OCI-LY3 (cell line): ENCODE measurements at regions not wholly inside any gene's neighbourhood (a gene's known extent, or its start where the extent isn't known, plus 50 kb on each side); places are given as distances from the start of the nearest gene placed in this dataset.

Source experiments
- H2AFZ ChIP-seq: fragments of 200-600, 300-600 bp; shearing (Covaris generic); 2 replicates; pipeline ENCODE4 v1.6.0; 2014; ENCODE audit warnings: antibody characterized with exemption, low read depth, low read length
- H3K27ac ChIP-seq: fragments of 200-600, 300-600 bp; sonication (generic); 2 replicates; pipeline ENCODE4 v1.5.1; 2014; ENCODE audit warnings: mild to moderate bottlenecking, low read length, moderate library complexity, mixed read lengths
- H3K27me3 ChIP-seq: fragments of 200-600, 300-600 bp; sonication (generic); 2 replicates; pipeline ENCODE4 v1.6.1; 2014; ENCODE audit warnings: low read depth, low read length, mixed read lengths
- H3K36me3 ChIP-seq: fragments of 200-600, 300-600 bp; sonication (generic); replicated peaks from 2 replicates; pipeline ENCODE3; 2014; ENCODE audit warnings: low read depth, low read length, mixed read lengths
- H3K4me1 ChIP-seq: fragments of 300-600, 200-600 bp; sonication (generic); 2 replicates; pipeline ENCODE4 v1.6.1; 2014; ENCODE audit warnings: low read length, mixed read lengths
- H3K4me2 ChIP-seq: fragments of 200-600, 300-600 bp; sonication (generic); 2 replicates; pipeline ENCODE4 v1.6.1; 2014; ENCODE audit warnings: low read length, mixed read lengths
- H3K4me3 ChIP-seq: fragments of 300-600, 200-600 bp; sonication (generic); 2 replicates; pipeline ENCODE4 v1.5.1; 2014; ENCODE audit warnings: antibody characterized with exemption, mild to moderate bottlenecking, low read length, moderate library complexity
- H3K79me2 ChIP-seq: fragments of 300-600, 200-600 bp; shearing (Covaris generic); 2 replicates; pipeline ENCODE4 v1.6.1; 2014; ENCODE audit warnings: mild to moderate bottlenecking, low read length, mixed read lengths
- H3K9ac ChIP-seq: fragments of 300-600, 200-600 bp; shearing (Covaris generic); 2 replicates; pipeline ENCODE4 v1.6.0; 2014; ENCODE audit warnings: mild to moderate bottlenecking, low read length, moderate library complexity
- H3K9me3 ChIP-seq: fragments of 200-600, 300-600 bp; shearing (Covaris generic); 2 replicates; pipeline ENCODE4 v1.6.1; 2014; ENCODE audit warnings: low read length, mixed read lengths; ENCODE audit not compliant: insufficient read depth
- H4K20me1 ChIP-seq: fragments of 200-600, 300-600 bp; sonication (generic); 2 replicates; pipeline ENCODE4 v1.6.1; 2016; ENCODE audit warnings: low read length, mixed read lengths; ENCODE audit not compliant: insufficient read depth
- EZH2phosphoT487 ChIP-seq: fragments of 200-600 bp; shearing (Covaris generic); IDR thresholded peaks from 2 replicates; pipeline ENCODE4 v1.6.1; 2018; ENCODE audit warnings: antibody characterized with exemption, mixed run types, low read depth
- TF ChIP-seq, protein P1 (sequence below): fragments of 200-600, 300-600 bp; sonication (generic); IDR thresholded peaks from 2 replicates; pipeline ENCODE4 v1.5.1; 2014; ENCODE audit warnings: antibody characterized with exemption, low read length, low read depth

DNA sequence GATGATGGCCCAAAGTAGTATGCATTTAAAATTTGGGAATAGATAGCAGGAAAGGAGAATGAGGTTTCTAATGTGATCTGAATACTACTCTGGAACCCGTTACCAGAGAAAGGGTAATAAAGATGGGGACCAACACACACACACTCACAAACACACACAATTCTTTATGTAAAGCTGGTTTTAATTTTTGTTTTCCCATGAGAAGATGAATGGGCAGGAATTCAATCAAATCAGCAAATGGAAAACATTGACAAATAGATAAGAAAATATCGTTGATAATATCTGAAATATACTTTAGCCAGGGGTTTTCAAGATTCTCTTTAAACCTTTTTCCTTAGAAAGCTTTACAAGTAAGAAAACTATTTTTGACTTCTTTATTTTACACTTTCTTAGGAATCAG is 303.0 kb downstream of the PRL start:
- H2AFZ ChIP-seq: no peak overlapping the region
- no peaks in the 10 kb centered on the region for H4K20me1 ChIP-seq
- H3K4me1 ChIP-seq: no peaks in the 10 kb centered on the region
- H3K9ac ChIP-seq: no peak overlapping the region
- H3K27ac ChIP-seq: no peak overlapping the region
- TF ChIP-seq EZH2phosphoT487: no peak
- TF ChIP-seq, protein P1, sequence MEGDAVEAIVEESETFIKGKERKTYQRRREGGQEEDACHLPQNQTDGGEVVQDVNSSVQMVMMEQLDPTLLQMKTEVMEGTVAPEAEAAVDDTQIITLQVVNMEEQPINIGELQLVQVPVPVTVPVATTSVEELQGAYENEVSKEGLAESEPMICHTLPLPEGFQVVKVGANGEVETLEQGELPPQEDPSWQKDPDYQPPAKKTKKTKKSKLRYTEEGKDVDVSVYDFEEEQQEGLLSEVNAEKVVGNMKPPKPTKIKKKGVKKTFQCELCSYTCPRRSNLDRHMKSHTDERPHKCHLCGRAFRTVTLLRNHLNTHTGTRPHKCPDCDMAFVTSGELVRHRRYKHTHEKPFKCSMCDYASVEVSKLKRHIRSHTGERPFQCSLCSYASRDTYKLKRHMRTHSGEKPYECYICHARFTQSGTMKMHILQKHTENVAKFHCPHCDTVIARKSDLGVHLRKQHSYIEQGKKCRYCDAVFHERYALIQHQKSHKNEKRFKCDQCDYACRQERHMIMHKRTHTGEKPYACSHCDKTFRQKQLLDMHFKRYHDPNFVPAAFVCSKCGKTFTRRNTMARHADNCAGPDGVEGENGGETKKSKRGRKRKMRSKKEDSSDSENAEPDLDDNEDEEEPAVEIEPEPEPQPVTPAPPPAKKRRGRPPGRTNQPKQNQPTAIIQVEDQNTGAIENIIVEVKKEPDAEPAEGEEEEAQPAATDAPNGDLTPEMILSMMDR: no peak
- no peaks in the 10 kb centered on the region for H3K27me3 ChIP-seq
- H3K36me3 ChIP-seq: no peaks in the 10 kb centered on the region
- no peak overlapping the region for H3K4me3 ChIP-seq
- no peaks in the 10 kb centered on the region for H3K9me3 ChIP-seq
- H3K79me2 ChIP-seq: no peaks in the 10 kb centered on the region
- H3K4me2 ChIP-seq: no peak overlapping the region

DNA sequence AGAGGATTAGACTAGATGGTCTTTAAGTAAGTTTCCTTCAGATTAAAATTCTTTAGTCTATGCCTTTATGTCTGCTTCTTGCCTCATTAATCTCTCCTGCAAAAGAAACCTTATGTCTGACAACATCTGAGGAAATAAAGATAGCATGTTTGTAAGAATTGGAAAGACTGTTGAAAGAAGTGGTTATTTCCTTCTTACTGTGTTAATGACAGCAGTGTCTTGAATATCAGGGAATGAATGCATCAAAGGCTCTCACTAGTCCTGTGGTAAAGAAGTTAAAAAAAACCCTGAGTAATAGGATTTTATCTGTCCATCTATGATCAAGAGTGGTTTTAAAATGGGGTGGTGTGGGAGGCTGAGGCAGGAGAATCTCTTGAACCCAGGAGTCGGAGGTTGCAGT is 302.0 kb downstream of the PRL start:
- Histone ChIP-seq H3K36me3 (no peaks in the 10 kb centered on the region), H3K79me2 (no peaks in the 10 kb centered on the region), H3K4me3 (no peak overlapping the region), H3K27ac (no peak overlapping the region), H3K4me2 (no peak overlapping the region), H3K4me1 (no peaks in the 10 kb centered on the region), H3K27me3 (no peaks in the 10 kb centered on the region), H3K9me3 (no peaks in the 10 kb centered on the region), H2AFZ (no peak overlapping the region), H4K20me1 (no peaks in the 10 kb centered on the region), H3K9ac (no peak overlapping the region)
- TF ChIP-seq EZH2phosphoT487: no peak
- TF ChIP-seq, protein P1: no peak

DNA sequence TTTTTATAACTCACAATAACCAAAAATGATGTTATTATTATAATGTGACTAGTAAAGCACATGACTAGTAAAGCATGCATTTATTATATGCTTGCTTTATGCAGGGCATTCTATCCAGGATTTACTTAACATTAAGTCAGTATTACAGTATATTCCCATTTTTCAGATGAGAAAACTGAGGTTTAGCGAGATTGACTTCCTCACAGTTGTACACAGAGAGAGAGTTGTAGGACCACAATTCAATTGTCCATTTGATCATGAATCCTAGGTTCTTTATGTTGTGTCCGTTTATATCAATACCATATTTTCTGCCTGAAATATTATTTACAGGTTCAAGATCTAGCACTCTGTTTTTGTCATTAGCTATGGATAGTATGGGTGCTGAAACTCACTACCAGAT is 301.5 kb downstream of the PRL start:
- Histone ChIP-seq H3K4me1 (no peaks in the 10 kb centered on the region), H3K4me3 (no peak overlapping the region), H3K4me2 (no peak overlapping the region)

DNA sequence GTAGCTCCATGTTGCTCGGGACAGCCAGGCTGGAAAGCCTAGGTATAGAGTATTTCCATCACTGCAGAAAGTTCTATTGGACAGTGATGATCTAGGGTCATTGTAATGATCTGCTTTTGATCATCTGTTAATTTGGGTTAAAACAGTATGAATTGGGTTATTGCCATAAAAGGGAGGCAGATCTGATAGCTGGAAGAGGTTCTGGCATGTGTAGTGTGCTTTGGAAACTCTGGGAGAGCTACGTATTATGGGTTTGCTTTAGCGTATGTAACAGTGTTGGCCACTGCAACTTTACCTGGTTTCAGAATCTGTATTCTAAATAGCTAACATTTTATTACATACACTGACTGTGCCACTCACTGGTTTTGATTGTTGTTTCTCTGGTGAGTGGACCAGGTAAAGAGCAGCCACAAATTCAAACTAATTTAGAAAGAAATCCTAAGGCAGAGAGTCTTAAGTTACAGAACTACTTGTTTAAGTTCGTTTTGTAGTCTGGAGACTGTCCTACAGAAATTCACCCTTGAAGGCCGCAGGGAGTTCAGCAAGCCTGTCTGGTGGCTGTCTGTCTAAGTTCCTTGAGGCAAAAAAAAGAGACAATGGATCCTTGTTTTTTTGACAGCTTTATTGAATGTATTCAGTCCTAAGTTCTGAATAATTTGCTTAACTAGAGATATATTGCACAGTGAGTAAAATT is 300.3 kb downstream of the PRL start:
- H3K27me3 ChIP-seq: no peaks in the 10 kb centered on the region

More for the DNA sequence above, 301.5 kb downstream of the PRL start:
- Histone ChIP-seq H4K20me1 (no peaks in the 10 kb centered on the region), H3K79me2 (no peaks in the 10 kb centered on the region), H3K36me3 (no peaks in the 10 kb centered on the region), H3K27me3 (no peaks in the 10 kb centered on the region), H3K9ac (no peak overlapping the region), H3K9me3 (no peaks in the 10 kb centered on the region), H2AFZ (no peak overlapping the region), H3K27ac (no peak overlapping the region)
- no peak for TF ChIP-seq EZH2phosphoT487
- TF ChIP-seq, protein P1: no peak

More for the DNA sequence above, 300.3 kb downstream of the PRL start:
- Histone ChIP-seq H3K4me1 (no peaks in the 10 kb centered on the region), H3K36me3 (no peaks in the 10 kb centered on the region), H3K9ac (no peak overlapping the region), H2AFZ (no peak overlapping the region), H3K4me2 (no peak overlapping the region), H3K27ac (no peak overlapping the region), H3K9me3 (no peaks in the 10 kb centered on the region), H3K4me3 (no peak overlapping the region), H4K20me1 (no peaks in the 10 kb centered on the region), H3K79me2 (no peaks in the 10 kb centered on the region)
- TF ChIP-seq EZH2phosphoT487: no peak
- TF ChIP-seq, protein P1: no peak
